Stimulated activated CD8-positive, alpha-beta memory T cell treated with anti-CD3 and anti-CD28 coated beads, Interleukin-15, amount 100 ng/mL, for 4 hours (primary cell): ENCODE measurements at regions not wholly inside any gene's neighbourhood (a gene's known extent, or its start where the extent isn't known, plus 50 kb on each side); places are given as distances from the start of the nearest gene placed in this dataset.

Experiments
- DNase-seq, 2 donors: peaks; one replicate each; pipeline ENCODE4 v3.0.0-alpha.2; 2020; ENCODE audit warnings: low read depth in 2 of 2

- DNase-seq: no peak
Observed at GRCh38 chr2:42932271-42933151, 140.1 kb upstream of the HAAO start.

GRCh38 chr2:42931818-42932195 is 139.4 kb upstream of the HAAO start:
- no peak for DNase-seq

GRCh38 chr2:42931146-42931817 is 138.9 kb upstream of the HAAO start:
- no peak for DNase-seq

GRCh38 chr2:42930025-42930581 is 137.7 kb upstream of the HAAO start:
- no peak for DNase-seq

- DNase-seq: no peak
Observed at GRCh38 chr2:42929546-42930024, 137.2 kb upstream of the HAAO start.

GRCh38 chr2:42928692-42929545 is 136.5 kb upstream of the HAAO start:
- DNase-seq: no peak

- DNase-seq: no peak
Observed at GRCh38 chr2:42928161-42928691, 135.8 kb upstream of the HAAO start.

- DNase-seq: no peak
Observed at GRCh38 chr2:42927334-42928160, 135.2 kb upstream of the HAAO start.

- no peak for DNase-seq
Observed at GRCh38 chr2:42926434-42927333, 134.3 kb upstream of the HAAO start.

GRCh38 chr2:42925742-42926433 is 133.5 kb upstream of the HAAO start:
- DNase-seq: no peak

GRCh38 chr2:42924418-42924886 is 132.1 kb upstream of the HAAO start:
- no peak for DNase-seq

- DNase-seq: no peak
Observed at GRCh38 chr2:42923580-42924417, 131.4 kb upstream of the HAAO start.

GRCh38 chr2:42922790-42923579 is 130.6 kb upstream of the HAAO start:
- DNase-seq: no peak

GRCh38 chr2:42922293-42922692 is 129.9 kb upstream of the HAAO start:
- DNase-seq: no peak

GRCh38 chr2:42921721-42922120 is 129.3 kb upstream of the HAAO start:
- DNase-seq: no peak

- no peak for DNase-seq
Observed at GRCh38 chr2:42921147-42921520, 128.8 kb upstream of the HAAO start.
